ENCODE measurements at regions not wholly inside any gene's neighbourhood (a gene's known extent, or its start where the extent isn't known, plus 50 kb on each side); places are given as distances from the start of the nearest gene placed in this dataset.

DNA sequence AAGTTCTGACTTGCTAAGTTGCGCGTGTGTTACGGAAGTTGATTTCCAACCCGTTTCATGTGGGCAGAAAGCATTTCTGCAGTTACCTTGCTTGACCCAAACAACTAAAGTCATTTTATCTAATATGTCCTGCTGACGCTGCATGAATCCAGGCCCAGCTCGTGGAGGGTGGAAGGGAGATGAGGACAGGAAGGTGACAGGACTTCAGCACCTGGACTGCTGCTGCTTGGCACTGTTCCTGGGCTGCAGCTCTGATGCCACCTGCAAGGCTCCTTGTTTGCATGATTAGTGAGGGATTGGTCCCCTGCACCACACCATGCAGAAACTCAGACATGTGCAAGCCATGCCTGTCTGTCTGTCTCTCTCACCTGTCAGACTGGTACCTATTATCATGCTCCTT is 198.4 kb downstream of the PRDM2 start (continued):
- TF ChIP-seq NFE2L2 (conservative IDR thresholded peaks at IDR 0.05; ENCODE audit: low read length) (no peak), SMC3 (IDR thresholded peaks at IDR 0.05) (no peak)

DNA sequence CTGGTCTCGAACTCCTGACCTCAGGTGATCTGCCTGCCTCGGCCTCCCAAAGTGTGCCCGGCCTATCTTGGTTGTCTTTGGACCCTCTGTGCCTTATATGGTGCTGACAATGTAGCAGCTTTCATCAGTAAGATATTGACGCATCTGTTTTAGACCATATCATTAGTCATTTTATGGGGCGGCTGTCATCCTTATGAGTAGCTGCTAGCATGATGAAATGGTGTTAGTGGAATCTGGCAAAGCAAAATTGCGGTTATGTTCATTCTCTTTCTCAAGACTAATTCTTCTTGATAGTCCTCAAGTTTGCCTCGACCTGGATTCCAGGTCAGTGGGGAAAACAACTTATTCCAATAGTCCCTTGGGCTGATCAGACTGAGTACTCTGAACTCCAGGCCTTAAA is 199.9 kb downstream of the PRDM2 start:
- Histone ChIP-seq H3K4me1 (no peaks in the 10 kb centered on the region), H3K4me3 (no peak overlapping the region), H3K27ac (no peak overlapping the region), H3K4me2 (no peak overlapping the region), H3K9me3 (no peaks in the 10 kb centered on the region)
- no peak for TF ChIP-seq CHD4 (IDR thresholded peaks at IDR 0.05; ENCODE audit: borderline replicate concordance)
- TF ChIP-seq RAD21 (conservative IDR thresholded peaks at IDR 0.05 in 1 of 2, IDR thresholded peaks at IDR 0.05 in 1 of 2): no peak
- TF ChIP-seq, protein P1, sequence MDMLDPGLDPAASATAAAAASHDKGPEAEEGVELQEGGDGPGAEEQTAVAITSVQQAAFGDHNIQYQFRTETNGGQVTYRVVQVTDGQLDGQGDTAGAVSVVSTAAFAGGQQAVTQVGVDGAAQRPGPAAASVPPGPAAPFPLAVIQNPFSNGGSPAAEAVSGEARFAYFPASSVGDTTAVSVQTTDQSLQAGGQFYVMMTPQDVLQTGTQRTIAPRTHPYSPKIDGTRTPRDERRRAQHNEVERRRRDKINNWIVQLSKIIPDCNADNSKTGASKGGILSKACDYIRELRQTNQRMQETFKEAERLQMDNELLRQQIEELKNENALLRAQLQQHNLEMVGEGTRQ (IDR thresholded peaks at IDR 0.05): no peak
- TF ChIP-seq, protein P2, sequence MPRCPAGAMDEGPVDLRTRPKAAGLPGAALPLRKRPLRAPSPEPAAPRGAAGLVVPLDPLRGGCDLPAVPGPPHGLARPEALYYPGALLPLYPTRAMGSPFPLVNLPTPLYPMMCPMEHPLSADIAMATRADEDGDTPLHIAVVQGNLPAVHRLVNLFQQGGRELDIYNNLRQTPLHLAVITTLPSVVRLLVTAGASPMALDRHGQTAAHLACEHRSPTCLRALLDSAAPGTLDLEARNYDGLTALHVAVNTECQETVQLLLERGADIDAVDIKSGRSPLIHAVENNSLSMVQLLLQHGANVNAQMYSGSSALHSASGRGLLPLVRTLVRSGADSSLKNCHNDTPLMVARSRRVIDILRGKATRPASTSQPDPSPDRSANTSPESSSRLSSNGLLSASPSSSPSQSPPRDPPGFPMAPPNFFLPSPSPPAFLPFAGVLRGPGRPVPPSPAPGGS (IDR thresholded peaks at IDR 0.05): no peak
- no peak for DNase-seq (ENCODE audit: low read depth in 1 of 2, low spot score in 1 of 2)
- ChIA-PET CTCF (no interaction called here), POLR2A (no interaction called here)
- 33% methylated on average over 6 of the region's 7 CpGs for WGBS (ENCODE audit: missing lambda C conversion rate)
- no peak for FAIRE-seq
- no peak for ATAC-seq

DNA sequence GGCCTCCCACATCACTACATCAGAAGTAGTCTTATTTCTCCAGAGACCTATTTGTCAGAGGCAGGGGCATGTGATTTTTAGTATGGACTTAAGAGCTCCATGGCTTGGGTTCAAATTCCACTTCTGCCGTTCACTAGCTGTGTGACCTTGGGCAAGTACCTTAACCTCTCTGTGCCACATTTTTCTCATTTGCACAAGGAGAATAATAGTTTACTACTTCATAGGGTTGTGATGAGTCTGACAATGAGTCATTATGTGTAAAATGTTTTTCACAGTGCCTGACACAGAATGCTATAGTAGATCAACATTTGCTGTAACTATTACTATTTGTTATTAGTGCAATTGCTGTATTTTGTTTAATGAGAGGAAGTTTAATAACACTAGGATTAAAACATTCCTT is 200.6 kb downstream of the PRDM2 start:
- ChIA-PET POLR2A (no interaction called here), CTCF (no interaction called here)
- DNase-seq (ENCODE audit: low read depth in 1 of 2, low spot score in 1 of 2) (no peak), FAIRE-seq (no peak), ATAC-seq (no peak)
- Histone ChIP-seq H3K4me3 (no peak overlapping the region), H3K4me1 (no peaks in the 10 kb centered on the region), H3K9me3 (no peaks in the 10 kb centered on the region), H3K4me2 (no peak overlapping the region), H3K27ac (no peak overlapping the region)
- 0% methylated on average over 1 of the region's 1 CpG for WGBS (ENCODE audit: missing lambda C conversion rate)
- TF ChIP-seq NPAS2 (CRISPR knock-in tag; IDR thresholded peaks at IDR 0.05; ENCODE audit: borderline replicate concordance) (no peak), HOXB5 (CRISPR knock-in tag; IDR thresholded peaks at IDR 0.05) (no peak), HOXB13 (CRISPR knock-in tag; IDR thresholded peaks at IDR 0.05; ENCODE audit: low read depth) (no peak)

DNA sequence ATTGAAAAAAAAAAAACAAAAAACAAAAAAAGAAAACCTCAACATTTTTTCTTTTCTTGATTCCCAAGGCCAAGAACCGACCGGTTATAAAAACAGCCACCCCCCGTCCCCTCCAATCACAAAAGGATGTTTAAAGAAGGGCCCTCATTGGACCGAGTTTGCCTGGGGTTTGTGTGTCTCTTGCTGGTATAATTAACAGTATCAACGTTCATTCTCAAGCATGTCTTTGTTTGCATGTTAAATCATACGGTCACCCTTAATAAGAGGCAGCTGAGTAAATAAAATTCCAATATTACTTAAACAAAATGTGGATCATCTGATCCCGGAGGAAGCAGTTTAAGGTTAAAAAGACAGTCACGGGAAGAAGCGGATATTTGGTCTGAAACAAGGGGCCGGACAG is 201.1 kb downstream of the PRDM2 start:
- H3K9me3 ChIP-seq: no peaks in the 10 kb centered on the region
- no peak overlapping the region for H3K27ac ChIP-seq
- CTCF ChIA-PET: no interaction called here
- POLR2A ChIA-PET: no interaction called here
- no peaks in the 10 kb centered on the region for H3K4me1 ChIP-seq
- TF ChIP-seq HDAC2 (IDR thresholded peaks at IDR 0.05) (no peak), RCOR1 (IDR thresholded peaks at IDR 0.05; ENCODE audit: low read depth, low read length) (no peak), MAZ (IDR thresholded peaks at IDR 0.05; ENCODE audit: borderline replicate concordance, low read depth, low read length) (no peak), RFX5 (IDR thresholded peaks at IDR 0.05) (no peak), ZSCAN20 (CRISPR knock-in tag; IDR thresholded peaks at IDR 0.05) (no peak), CBX8 (IDR thresholded peaks at IDR 0.05) (no peak), RARB (CRISPR knock-in tag; IDR thresholded peaks at IDR 0.05) (no peak), RNF2 (IDR thresholded peaks at IDR 0.05; ENCODE audit: borderline replicate concordance, low read depth) (no peak), ESRRA (IDR thresholded peaks at IDR 0.05; ENCODE audit: borderline replicate concordance, low read length) (no peak), EHF (CRISPR knock-in tag; IDR thresholded peaks at IDR 0.05) (no peak), HOXB5 (CRISPR knock-in tag; IDR thresholded peaks at IDR 0.05) (no peak), TP53 (CRISPR knock-in tag; IDR thresholded peaks at IDR 0.05) (no peak), POLR2A (IDR thresholded peaks at IDR 0.05; ENCODE audit: low read length) (no peak), KDM1A (IDR thresholded peaks at IDR 0.05; ENCODE audit: low read depth) (no peak)
- TF ChIP-seq, protein P3, sequence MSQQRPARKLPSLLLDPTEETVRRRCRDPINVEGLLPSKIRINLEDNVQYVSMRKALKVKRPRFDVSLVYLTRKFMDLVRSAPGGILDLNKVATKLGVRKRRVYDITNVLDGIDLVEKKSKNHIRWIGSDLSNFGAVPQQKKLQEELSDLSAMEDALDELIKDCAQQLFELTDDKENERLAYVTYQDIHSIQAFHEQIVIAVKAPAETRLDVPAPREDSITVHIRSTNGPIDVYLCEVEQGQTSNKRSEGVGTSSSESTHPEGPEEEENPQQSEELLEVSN (IDR thresholded peaks at IDR 0.05; ENCODE audit: borderline replicate concordance, low read depth): no peak
- TF ChIP-seq, protein P2 (IDR thresholded peaks at IDR 0.05): no peak
- FAIRE-seq: no peak
- ATAC-seq: no peak
- no peak overlapping the region for H3K4me2 ChIP-seq
- no peak overlapping the region for H3K4me3 ChIP-seq
- no peak for DNase-seq (ENCODE audit: low read depth in 1 of 2, low spot score in 1 of 2)
- 24% methylated on average over 10 of the region's 10 CpGs for WGBS (ENCODE audit: missing lambda C conversion rate)
